H1 (cell line): ENCODE measurements at regions not wholly inside any gene's neighbourhood (a gene's known extent, or its start where the extent isn't known, plus 50 kb on each side); places are given as distances from the start of the nearest gene placed in this dataset.

Experiments used
- CHD7 ChIP-seq: fragments of 300-600 bp; sonication (generic); IDR thresholded peaks from 2 replicates; pipeline ENCODE4 v1.7.1; 2012; ENCODE audit warnings: low read length, moderate library complexity, mild to moderate bottlenecking, inconsistent platforms; ENCODE audit not compliant: insufficient replicate concordance
- CTBP2 ChIP-seq: IDR thresholded peaks from 2 replicates; pipeline ENCODE4 v1.7.0; 2011; ENCODE audit warnings: borderline replicate concordance, mild to moderate bottlenecking, moderate library complexity, mixed read lengths, low read length; ENCODE audit not compliant: insufficient read depth, insufficient read length
- PHF8 ChIP-seq: fragments of 200-600 bp; sonication (generic); conservative IDR thresholded peaks from 2 replicates; pipeline ENCODE4 v1.7.1; 2012; ENCODE audit warnings: low read depth, mild to moderate bottlenecking, inconsistent platforms, low read length, moderate library complexity
- SRF ChIP-seq: IDR thresholded peaks from 2 replicates; pipeline ENCODE4 v1.6.1; 2011; ENCODE audit warnings: mild to moderate bottlenecking, low read depth, low read length, moderate library complexity
- YY1 ChIP-seq: IDR thresholded peaks from 2 replicates; pipeline ENCODE4 v1.6.1; 2011; ENCODE audit warnings: low read depth, mild to moderate bottlenecking, low read length

- TF ChIP-seq CHD7 (no peak), CTBP2 (no peak), PHF8 (no peak), SRF (no peak), YY1 (no peak)
These were observed 831.0 kb upstream of the ARPP21 start (continued) for GRCh38 chr3:34808287-34808686.
